Inflammatory macrophage (primary cell): ENCODE measurements at regions not wholly inside any gene's neighbourhood (a gene's known extent, or its start where the extent isn't known, plus 50 kb on each side); places are given as distances from the start of the nearest gene placed in this dataset.

ENCODE experiments used
- DNase-seq, 2 donors: peaks; one replicate each; pipeline ENCODE4 v3.0.0-alpha.2; 2020 to 2022

DNA sequence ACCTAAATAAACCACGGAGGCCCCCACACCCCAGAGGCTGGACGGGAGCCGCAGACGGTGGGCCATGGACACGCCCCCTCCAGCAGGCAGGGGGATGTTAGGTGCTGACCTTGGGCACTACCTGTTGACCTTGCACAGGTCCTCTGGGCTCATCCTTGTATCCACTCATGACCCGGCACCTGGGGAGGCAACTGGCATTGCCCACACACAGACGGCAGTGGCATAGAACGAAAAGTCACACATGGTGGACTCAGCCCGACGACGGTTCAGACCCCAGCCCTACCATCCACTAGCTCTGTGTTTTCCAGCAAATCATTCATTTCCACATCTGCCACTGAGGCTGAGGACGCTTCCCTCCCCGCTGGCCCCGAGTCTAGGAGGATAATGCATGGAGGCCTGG lies 247.7 kb upstream of the PPP2R2D start:
- no peak for DNase-seq

DNA sequence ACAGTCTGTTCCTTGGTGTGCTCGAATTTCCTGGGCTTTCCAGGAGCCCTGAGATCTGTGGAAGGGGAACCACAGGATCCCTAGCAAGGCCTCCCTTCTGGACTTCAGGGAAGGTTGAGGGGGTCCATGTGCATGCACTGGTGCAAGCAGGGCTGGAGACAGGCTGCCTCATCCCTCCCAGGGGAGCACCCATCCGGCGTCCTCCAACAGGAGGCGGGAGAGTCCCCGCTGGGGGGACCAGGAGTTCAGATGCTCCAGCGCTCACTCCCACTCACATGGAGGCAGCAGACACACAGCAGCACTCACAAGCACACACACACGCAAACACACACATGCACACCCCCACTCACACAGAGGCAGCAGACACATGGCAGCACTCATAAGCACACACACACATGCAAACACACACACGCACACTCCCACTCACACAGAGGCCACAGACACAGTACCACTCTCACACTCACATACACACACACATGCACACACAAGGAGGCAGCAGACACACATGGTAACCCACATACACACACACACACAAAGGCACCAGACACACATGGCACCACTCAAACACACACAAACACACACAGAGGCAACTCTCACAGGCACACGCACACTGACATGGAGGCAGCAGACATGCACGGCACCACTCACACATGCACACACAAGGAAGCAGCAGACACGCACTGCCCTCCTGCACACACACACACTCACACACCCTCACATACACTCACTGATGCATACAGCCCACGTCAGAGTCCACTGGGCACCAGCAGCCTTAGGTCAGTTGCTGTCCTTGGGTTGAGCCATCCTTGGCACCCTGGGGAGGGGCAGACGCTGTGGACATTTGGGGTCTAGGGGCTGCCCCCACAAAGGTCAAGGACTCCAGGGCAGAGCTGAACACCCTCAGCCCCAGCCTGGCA lies 247.0 kb upstream of the PPP2R2D start:
- no peak for DNase-seq

DNA sequence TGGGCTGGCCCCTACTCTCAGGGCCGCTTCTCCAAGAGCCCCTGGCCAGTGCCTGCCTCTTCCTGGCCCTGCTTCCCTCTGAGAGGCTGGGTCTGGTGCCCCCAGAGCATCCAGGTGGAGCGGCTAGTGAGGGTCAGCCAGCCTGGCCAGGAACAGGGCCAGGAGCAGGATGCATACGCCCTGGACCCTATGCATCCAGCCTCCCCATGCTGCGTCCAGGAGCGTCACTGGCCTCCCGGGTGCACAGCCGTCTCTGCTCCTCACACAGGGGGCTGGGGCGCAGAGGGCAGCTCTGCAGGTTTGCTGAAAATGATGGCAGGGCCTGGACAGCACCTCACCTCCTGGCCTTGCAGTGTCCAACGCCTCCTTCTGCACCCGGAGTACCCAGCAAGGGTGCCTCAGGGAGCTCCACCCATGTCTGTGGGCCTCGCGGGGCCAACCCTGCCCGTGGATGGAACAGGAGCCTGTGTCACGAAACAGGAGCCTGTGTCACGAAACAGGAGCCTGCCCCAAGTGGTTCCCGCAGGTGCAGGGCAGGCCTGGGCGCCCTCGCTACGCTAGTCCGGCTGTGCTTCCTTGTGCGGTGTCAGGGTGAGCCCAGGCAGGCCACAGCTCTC lies 246.2 kb upstream of the PPP2R2D start:
- DNase-seq = no peak

DNA sequence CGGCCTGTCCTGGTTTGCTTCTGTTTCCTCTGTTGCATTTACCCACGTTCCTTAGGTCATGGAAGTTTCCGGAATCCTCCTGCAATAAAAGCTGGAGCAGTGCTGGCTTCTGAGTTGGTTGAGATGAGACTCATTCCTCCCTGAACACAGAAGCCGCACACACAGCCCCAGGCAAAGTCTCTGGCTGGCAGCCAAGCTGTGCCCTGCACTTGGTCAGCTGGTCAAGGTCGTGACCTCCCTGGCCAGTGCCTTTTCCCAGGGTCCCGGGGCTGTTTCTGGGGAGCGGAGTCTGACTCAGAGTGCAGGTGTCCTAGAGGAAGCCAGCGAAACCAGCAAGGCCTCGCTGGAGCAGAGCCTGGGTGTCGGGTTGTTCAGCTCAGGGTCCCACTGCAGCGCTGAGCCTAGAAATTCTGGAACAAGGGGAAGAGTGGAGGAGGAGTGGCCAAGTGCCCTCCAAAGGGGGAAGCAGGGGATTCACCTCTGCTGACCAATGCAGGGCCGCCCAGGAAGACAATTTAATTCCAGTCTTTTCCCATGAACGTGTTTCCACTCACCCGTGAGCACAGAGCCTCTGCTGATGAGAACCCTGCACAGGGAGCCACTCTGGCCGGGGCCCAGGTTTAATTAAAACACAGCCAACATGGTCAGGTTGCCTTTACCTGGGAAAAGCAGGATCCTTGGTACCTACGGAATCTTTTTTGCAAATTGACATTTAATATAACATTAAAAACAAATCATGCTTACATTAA lies 245.5 kb upstream of the PPP2R2D start:
- no peak for DNase-seq

GRCh38 chr10:131656009-131656408 lies 244.8 kb upstream of the PPP2R2D start:
- no peak for DNase-seq

DNA sequence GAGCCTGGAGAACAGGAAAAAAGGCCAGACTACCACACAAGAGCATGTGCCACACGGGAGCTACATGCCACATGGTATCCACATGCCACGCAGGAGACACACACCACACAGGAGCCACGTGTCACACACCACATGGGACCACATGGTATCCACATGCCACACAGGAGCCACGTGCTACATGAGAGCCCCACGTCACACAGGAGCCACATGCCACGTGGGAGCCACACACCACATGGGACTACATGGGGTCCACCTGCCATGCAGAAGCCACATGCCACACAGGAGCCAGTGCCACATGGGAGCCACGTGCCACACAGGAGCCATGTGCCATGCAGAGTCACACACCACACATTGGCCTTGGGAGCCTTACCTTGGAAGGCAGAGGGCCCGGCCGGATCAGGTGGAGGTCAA lies 244.4 kb upstream of the PPP2R2D start:
- DNase-seq = no peak

DNA sequence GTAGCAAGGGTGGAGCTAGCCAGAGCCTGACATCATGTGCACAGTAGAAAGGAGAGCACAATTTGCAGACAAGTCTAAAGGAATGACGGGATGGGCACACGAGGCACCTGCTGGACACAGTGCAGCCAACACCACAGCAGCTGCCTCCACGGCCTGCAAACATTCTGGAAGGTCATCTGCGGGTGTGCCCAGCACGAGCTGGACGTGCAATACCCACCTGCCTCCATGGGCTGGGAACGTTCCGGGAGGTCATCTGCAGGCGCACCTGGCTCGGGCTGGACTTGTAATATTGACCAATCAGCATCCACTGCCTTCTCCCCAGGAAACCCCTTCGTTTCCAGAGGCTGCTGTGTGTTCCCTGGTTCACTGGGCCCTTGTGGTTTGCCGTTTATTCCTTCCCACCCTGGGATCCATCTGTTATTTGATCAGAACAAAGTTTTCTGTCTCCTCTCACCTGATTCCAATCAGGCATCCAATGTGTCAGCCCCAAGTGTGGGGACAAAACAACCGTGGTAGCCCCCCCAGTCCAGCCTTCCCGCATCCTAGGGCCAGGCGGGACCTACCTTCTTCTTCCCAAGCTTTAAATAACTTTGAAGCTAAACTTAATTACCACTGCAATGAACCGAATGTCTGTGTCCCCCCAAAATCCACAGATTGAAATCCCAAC lies 243.4 kb upstream of the PPP2R2D start:
- no peak for DNase-seq

- DNase-seq = no peak
These were observed 242.8 kb upstream of the PPP2R2D start for GRCh38 chr10:131657985-131658330.

- DNase-seq = no peak
These were observed 242.2 kb upstream of the PPP2R2D start for GRCh38 chr10:131658476-131659110.

- DNase-seq = no peak
These were observed 240.4 kb upstream of the PPP2R2D start for GRCh38 chr10:131660427-131660826.

- DNase-seq = no peak
These were observed 238.0 kb upstream of the PPP2R2D start for GRCh38 chr10:131662851-131663250.

- DNase-seq = no peak
These were observed 237.5 kb upstream of the PPP2R2D start for GRCh38 chr10:131663351-131663750.

- no peak for DNase-seq
These were observed 234.7 kb upstream of the PPP2R2D start for GRCh38 chr10:131666091-131666490.

DNA sequence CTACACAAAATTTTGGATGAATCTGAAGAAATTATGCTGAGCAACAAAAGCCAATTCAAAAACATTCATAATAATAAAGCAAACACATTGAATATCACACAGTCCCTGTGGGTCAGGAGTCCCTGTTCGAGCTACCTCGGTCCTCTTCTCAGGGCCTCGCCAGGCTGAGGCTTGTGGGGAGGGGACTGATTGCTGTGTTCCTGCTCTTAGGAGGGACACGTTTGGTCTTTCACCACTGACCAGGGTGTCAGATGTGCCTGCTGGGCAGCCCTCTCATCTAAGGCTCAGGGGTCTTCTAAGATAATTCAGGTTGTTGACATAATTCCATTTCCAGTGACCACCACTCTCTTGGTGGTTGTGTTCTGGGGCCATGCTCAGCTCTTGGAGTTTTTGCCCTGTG lies 233.8 kb upstream of the PPP2R2D start:
- no peak for DNase-seq

DNA sequence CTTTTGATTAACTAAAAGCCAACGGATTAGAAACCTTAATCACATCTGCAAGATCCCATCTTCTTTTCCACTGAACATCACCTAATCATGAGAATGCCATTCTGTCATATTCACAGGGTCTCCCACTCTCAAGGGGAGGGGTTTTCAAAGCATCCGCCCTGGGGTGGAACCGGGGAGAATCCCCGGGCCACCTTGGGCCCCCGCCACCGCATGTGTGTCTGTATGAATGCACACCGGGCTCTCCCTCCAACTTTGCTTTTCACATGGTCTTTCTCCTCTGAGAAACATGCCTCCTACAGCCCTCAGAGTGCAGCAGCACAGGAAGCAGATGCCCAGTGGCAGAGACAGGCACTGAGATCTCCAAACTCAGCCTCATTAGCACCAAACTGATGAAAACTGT lies 233.2 kb upstream of the PPP2R2D start:
- no peak for DNase-seq

DNA sequence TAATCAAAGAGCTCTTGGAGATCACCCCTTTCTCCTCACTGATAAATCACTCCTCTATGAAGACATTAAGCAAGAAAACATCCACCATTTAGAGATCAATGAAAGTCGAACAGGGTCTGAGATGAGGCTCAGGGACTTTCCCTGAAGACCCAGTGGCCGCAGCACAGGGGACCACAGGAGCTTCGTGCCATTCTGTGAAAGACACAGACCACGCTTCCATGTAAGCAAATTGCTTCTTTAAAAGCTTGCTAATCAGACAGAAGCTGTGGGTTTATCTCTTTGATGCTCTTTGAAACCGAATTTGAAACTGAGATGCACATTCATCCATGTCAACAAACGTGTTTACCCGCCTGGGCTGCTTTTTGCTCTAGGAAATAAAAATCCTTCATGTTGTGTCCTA lies 231.9 kb upstream of the PPP2R2D start:
- no peak for DNase-seq

DNA sequence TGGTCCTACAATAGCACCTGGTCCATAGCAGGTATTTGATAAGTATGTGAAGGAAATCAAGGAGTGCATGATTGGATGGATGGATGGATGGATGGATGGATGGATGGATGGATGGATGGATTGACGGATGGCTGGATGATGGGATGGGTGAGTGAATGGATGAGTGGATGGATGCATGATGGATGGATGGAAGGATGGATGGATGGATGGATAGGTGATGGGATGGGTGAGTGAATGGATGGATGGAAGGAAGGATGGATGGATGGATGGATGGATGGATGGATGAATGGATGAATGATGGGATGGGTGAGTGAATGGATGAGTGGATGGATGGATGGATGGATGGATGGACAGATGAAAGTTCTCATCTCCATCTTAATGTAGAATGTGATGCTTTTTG lies 231.0 kb upstream of the PPP2R2D start:
- no peak for DNase-seq

GRCh38 chr10:131670341-131670740 lies 230.5 kb upstream of the PPP2R2D start:
- no peak for DNase-seq

DNA sequence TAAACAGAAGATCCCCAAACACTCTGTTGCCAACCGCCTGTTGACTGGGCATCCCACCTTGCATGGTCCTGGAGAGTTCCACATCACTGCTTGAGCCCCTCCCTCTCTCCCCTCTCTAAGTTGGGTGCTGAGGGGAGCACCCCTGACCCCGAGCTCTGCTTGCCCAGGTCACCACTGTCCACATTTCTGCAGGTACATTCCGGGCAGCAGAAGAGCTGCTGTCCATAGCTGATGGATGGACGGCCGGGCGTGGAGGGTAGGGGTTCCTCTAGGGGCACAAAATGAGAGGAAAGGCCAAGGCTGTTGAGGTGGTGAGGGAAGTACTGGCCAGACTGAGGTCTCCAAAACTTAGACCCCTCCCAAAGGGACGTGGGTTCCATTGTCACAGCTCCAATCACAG lies 227.4 kb upstream of the PPP2R2D start:
- no peak for DNase-seq

GRCh38 chr10:131674130-131674529 lies 226.7 kb upstream of the PPP2R2D start:
- DNase-seq = no peak

- no peak for DNase-seq
These were observed 225.7 kb upstream of the PPP2R2D start for GRCh38 chr10:131675104-131675503.

DNA sequence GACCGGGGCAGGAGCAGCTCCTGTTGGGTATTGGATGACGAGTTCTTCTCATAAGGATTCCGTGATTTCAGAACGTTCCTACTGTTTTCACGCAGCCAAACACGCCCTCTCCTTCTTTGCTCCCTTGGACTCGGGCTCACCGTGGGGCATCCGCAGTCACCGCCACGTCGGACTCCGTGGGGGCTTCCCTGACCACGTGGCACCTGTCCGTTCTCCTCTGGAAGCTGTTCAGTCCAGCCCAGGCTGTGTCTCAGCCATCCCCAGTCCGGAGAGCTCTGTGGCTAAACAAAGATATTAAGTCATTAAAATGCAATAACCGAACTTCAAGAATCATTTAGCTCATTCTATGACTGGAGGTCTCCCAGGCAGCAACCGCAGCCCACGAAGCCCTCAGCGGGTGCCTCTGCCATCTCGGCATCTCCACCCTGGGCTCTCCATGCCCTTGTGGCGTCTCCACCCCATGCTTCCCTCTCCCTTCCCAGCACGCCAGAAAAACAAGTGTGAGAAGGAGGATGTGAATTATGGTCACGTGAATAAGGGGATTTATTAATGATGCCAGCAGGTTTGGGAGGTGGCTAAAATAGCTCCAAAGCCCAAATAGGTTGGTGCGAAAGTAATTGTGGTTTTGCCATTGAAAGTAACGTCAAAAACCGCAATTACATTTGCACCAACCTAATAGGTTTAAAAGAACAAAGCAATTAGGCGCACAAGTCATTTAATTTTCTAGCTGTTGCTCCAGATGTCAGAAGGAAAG lies 224.6 kb upstream of the PPP2R2D start:
- DNase-seq = no peak
